Epithelial cell of proximal tubule (primary cell): ENCODE measurements at regions not wholly inside any gene's neighbourhood (a gene's known extent, or its start where the extent isn't known, plus 50 kb on each side); places are given as distances from the start of the nearest gene placed in this dataset.

Source experiments
- DNase-seq: peaks from one replicate; pipeline ENCODE4 v3.0.0-alpha.2; 2011; ENCODE audit warnings: low read depth
- H3K4me3 ChIP-seq: 2 replicates; pipeline ENCODE4 v1.5.1; 2011; ENCODE audit warnings: low read depth, mild to moderate bottlenecking, low read length
- TF ChIP-seq, protein P1 (sequence below): conservative IDR thresholded peaks from 2 replicates; pipeline ENCODE4 v1.5.1; 2012; ENCODE audit warnings: low read depth, mild to moderate bottlenecking, low read length

DNA sequence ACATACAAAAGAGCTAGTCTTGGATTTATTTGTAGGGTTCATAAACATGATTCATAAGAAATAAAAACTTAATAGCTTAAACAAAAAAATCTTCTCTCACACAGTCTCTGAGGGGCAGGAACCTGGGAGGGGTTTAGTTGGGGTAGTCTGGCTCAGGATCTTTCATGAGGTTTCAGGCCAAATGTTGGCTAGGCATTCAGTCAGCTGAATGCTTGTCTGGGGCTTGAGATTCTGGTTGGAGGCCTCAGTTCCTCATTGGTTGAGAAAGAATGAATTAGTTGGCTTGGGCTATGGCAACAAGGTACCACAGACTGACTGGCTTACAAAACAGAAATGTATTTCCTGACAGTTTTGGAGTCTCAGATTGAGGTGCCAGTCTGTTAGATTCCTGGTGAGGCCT lies 74.3 kb downstream of the ANKRD7 start:
- TF ChIP-seq, protein P1, sequence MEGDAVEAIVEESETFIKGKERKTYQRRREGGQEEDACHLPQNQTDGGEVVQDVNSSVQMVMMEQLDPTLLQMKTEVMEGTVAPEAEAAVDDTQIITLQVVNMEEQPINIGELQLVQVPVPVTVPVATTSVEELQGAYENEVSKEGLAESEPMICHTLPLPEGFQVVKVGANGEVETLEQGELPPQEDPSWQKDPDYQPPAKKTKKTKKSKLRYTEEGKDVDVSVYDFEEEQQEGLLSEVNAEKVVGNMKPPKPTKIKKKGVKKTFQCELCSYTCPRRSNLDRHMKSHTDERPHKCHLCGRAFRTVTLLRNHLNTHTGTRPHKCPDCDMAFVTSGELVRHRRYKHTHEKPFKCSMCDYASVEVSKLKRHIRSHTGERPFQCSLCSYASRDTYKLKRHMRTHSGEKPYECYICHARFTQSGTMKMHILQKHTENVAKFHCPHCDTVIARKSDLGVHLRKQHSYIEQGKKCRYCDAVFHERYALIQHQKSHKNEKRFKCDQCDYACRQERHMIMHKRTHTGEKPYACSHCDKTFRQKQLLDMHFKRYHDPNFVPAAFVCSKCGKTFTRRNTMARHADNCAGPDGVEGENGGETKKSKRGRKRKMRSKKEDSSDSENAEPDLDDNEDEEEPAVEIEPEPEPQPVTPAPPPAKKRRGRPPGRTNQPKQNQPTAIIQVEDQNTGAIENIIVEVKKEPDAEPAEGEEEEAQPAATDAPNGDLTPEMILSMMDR: no peak
- H3K4me3 ChIP-seq: no peak overlapping the region
- no peak for DNase-seq

DNA sequence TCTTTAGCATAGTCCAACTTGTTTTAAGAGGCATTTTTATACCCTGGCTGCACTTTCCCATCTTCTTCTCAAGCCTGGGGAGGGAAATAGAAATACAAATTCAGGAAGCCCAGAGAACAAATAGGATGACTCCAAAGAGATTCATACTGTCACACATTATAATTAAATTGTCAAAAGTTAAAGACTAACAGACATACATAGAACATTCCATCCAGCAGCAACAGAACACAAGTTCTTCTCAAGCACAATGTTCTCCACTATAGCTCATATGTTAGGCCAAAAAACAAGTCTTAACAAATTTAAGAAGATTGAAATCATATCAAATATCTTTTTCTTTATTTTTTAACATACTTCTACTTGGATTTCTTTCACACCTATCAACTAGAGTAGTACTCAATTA lies 75.7 kb downstream of the ANKRD7 start:
- DNase-seq: no peak
- H3K4me3 ChIP-seq: no peak overlapping the region
- TF ChIP-seq, protein P1: no peak

DNA sequence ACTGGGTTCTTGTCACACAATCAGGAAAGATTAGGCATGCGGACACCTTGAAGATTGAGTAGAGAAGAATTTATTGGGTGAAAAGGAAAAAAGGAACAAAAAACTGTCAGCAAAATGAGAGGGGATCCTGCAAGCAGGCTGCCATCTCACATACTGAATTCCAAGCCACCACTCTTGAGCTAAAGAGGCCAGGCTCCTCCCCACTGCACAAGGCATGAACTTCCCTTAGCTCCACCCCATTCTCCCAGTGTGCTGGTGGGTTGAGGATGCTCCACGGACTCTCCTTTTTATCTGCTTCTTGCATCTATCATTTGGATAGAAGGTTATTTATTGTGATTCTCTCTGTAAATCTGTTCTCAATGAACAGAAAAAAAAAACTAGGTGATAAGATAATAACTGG lies 79.6 kb downstream of the ANKRD7 start:
- TF ChIP-seq, protein P1: no peak
- no peak for DNase-seq

DNA sequence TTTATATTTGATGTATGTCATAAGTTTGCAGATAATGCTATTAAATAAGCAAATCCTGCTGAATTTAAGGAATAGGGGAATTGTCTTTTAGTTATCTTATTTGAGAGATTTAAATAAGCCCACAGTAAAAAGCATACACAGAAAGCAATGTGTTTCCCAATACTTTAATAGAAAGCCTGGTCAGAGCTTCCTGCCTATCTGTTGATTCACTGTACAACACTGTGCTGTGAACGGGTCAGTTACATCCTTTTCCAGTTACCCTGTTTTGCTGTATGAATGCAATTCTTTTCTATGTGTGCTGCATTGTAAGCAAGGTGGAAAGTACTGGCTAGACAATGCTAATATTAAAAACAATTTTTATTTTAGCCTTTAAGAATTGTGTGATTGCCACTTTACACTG lies 81.2 kb downstream of the ANKRD7 start:
- no peak for DNase-seq

More for the DNA sequence above, 79.6 kb downstream of the ANKRD7 start:
- H3K4me3 ChIP-seq: no peak overlapping the region

DNA sequence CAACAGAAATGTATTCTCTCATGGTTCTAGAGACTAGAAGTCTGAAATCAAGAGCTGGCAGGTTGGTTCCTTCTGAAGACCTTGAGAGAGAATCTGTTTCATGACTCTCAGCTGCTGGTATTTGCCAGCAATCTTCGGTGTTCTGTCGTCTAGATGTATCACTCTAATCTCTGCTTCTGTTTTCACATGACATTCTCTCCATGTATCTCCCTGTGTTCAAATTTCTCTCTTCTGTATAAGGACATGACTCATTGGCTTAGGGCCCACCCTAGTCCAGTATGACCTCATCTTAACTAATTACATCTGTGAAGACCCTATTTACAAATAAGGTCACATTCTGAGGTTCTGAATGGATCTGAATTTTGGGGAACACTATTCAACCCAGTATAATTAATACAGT lies 82.3 kb downstream of the ANKRD7 start:
- no peak overlapping the region for H3K4me3 ChIP-seq
- TF ChIP-seq, protein P1: no peak
- no peak for DNase-seq

More for the DNA sequence above, 81.2 kb downstream of the ANKRD7 start:
- TF ChIP-seq, protein P1: no peak
- no peak overlapping the region for H3K4me3 ChIP-seq

DNA sequence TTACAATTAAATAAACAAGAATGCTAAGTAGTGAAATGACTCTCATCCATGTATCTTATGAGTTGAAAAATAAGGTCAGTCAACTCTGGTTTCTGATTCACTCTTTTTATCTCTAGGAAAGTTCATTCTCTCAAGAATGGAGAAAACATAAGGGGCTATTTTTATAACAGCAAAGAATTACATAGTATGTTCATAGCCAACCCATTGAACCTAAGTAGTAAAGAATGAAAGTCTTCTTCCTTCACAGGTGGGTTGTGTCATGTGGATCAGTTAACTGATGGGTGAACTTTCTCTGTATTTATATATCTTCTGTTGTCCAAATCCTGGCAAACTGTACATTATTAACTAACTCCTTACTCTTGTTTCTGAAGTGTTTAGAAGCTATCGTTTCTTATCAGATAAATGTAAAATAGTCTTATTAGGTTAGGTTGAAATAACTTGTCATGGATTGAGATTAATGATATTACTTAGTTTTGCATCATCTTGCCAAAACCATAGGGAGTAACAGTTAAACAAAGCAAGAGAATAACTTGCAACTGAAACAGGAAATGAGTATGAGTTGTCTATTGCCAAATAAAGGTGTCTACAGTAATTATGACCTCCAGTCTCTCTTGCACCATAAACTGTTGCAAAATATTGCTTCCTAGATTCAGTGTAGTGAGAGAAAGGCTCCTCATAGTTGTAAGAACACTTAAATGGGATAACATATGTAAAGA lies 86.8 kb downstream of the ANKRD7 start:
- H3K4me3 ChIP-seq: no peak overlapping the region
- DNase-seq: peak; percentile 59
- TF ChIP-seq, protein P1: no peak

DNA sequence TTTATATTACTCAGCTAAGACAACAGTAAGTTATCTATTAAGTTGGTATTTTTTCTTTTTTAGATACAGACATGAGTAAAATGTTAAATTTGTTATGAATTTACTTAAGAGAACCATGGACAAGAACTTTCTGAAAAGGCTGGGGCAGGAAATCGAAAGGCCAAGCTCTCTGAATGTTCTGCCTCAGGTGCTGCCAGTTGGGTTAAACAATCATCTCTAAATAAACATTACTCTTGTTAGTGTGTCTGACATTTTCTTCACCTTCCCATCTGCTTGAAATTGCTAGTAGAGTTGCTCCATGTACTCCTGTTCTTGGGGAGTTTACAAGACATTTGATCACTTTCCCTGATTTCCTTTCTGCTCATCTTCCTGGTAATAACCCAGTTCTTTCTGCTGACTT lies 87.5 kb downstream of the ANKRD7 start:
- no peak overlapping the region for H3K4me3 ChIP-seq
- TF ChIP-seq, protein P1: no peak
- no peak for DNase-seq
